ENCODE measurements at regions not wholly inside any gene's neighbourhood (a gene's known extent, or its start where the extent isn't known, plus 50 kb on each side); places are given as distances from the start of the nearest gene placed in this dataset.

DNA sequence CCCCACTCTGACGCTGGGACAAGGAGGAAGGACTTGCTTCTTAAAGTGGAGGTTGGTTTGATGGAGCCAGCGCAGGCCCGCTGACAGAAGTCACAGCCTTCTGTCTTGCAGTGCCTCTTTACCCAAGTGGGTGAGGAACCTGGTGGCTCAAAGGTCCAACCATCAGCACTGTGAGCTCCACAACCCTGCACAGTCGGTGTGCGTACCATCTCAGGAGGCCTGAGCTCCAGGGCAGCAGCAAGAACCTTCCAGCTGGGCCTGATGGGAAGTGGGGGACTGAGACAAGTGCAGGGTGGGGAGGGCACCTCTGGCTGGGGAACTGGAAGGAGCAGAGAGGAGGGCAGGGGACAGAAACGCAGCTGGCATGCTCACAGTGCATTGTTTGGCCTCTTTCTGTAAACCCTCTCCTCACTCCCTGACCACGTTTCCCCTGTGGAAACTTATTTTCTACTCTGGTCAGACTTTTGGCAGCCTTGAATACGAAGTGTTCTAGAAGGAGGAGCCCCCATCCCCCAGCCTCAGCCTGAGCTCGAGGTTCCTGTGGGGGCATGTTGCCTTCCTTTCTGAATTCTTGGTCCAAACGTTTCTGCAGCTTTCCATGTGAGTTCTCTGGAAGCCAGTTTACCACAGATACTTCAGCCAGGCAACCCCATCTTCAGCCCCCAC lies 178.5 kb upstream of the PITX1 start:
- in situ Hi-C loops (cut with HindIII; ENCODE audit: low pct_unique_long_range_greater_than_20kb, low sequenced_read_pairs): no loop called here
- DNase-seq (ENCODE audit: low read depth): no peak

DNA sequence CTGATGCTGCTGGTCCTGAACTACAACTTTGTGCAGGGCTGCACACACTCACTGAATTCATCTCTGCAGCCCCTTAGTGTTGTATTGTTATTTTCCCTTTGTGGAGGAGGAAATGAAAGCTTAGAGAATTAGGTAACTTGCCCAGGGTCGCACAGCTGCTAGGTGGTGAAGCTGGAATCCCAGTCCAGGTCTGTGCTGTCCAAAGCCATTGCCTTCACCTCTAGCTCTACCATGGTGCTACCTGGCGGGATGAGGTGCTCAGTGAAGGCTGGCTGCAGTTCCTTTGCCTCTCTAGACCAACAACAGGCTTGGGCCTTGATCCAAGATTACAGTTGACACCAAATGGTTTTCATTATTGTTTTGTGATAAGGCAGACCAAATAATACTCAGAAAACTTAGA lies 177.8 kb upstream of the PITX1 start:
- in situ Hi-C loops (cut with HindIII; ENCODE audit: low pct_unique_long_range_greater_than_20kb, low sequenced_read_pairs): no loop called here
- DNase-seq (ENCODE audit: low read depth): no peak

DNA sequence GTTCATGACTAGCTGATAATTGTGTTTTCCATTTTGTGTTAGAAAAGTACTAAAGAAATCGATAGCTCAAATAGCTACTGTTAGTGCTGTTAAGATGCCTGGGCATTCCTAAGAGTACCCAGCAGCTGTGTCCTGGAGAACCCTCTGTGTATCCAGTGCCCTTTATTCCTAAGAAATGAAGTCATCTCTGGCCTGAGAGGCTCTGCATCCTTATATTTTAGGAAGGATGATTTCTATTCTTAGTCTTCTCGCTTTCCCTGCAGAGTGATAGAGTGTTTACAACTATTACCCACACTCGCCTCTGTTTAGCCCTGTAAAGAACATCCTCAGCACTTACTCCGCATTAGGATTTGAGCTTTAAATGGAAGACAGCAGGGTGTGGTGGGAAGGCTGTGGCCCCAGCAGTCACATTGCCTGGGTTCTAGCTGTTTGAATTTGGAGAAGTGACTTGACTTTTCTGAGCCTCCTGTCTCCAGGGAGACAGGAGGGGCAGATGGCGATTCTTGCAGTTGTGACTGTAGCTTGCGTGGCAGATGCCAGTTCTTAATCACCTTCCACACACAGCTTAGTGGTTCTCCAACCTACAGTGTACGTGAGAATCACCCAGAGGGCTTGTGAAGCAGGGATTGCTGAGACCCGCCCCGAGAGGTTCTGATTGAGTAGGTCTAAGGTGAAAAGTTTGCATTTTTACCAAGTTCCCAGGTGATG lies 177.2 kb upstream of the PITX1 start:
- DNase-seq (ENCODE audit: low read depth): no peak
- in situ Hi-C loops (cut with HindIII; ENCODE audit: low pct_unique_long_range_greater_than_20kb, low sequenced_read_pairs): no loop called here

- DNase-seq (ENCODE audit: low read depth): no peak
- in situ Hi-C loops (cut with HindIII; ENCODE audit: low pct_unique_long_range_greater_than_20kb, low sequenced_read_pairs): no loop called here
Observed at GRCh38 chr5:135210286-135211055, 176.4 kb upstream of the PITX1 start.

GRCh38 chr5:135208903-135209721 lies 175.1 kb upstream of the PITX1 start:
- in situ Hi-C loops (cut with HindIII; ENCODE audit: low pct_unique_long_range_greater_than_20kb, low sequenced_read_pairs): no loop called here
- DNase-seq (ENCODE audit: low read depth): peak; percentile 30

DNA sequence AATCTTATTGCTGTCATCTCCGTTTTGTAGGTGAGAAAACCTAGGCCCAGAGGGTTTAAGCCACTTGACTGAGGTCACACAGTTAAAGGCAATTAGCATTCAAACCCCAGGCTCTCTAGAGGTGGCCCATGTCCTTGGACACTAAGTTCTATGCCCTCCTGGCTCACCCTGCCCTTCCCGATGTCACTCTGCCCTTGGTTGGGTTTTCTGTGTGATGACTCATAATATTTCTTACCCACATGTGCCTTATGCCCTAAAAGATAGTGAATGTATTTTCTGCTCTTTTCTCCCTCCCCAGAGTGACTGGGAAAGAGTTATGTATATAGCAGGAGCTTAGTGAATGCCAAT lies 174.5 kb upstream of the PITX1 start:
- in situ Hi-C loops (cut with HindIII; ENCODE audit: low pct_unique_long_range_greater_than_20kb, low sequenced_read_pairs): no loop called here
- DNase-seq (ENCODE audit: low read depth): no peak

- no peak for DNase-seq (ENCODE audit: low read depth)
- in situ Hi-C loops (cut with HindIII; ENCODE audit: low pct_unique_long_range_greater_than_20kb, low sequenced_read_pairs): no loop called here
Observed at GRCh38 chr5:135207866-135208265, 173.8 kb upstream of the PITX1 start.

DNA sequence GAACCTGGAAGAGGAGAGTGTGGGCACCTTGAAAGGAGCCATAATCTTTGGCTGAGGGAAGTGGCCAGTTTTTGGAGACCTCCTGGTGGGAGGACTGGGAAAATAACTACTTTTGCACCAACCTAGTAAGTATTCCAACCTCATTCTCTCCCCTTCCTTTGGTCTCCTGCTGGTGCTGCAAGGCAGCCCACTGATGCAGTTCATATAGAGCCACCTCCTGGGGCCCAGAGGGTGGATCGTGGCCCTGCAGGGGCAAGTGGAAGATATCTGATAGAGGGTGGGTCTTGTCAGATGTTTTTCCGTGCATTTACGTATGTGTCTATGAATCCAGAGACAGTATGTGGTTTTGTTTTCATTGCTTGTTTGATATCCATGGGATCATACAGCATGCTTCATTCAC lies 172.8 kb upstream of the PITX1 start:
- DNase-seq (ENCODE audit: low read depth): no peak
- in situ Hi-C loops (cut with HindIII; ENCODE audit: low pct_unique_long_range_greater_than_20kb, low sequenced_read_pairs): no loop called here

GRCh38 chr5:135205632-135206349 lies 171.8 kb upstream of the PITX1 start:
- no peak for DNase-seq (ENCODE audit: low read depth)
- in situ Hi-C loops (cut with HindIII; ENCODE audit: low pct_unique_long_range_greater_than_20kb, low sequenced_read_pairs): no loop called here

DNA sequence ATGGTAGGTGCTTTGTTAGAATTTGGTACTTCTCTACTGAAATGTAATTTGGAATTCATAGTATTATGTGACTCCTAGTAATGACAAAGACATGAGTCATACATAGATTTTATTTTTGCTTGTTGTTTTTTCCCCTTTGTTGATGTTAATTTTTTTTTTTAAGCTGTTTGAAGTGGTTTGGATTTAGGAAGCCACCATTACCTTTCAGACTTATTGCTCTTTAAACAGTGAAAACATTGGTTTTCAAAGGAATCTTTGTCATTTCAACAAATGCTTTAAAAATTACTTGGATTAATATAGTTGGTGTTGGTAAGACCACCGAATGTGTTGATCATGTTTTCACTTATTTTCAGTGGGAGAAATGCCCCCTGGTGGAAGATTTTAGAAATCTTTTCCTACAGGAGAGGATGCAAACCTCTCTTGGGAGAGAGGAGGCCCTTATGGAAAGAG lies 170.1 kb upstream of the PITX1 start:
- no peak for DNase-seq (ENCODE audit: low read depth)
- in situ Hi-C loops (cut with HindIII; ENCODE audit: low pct_unique_long_range_greater_than_20kb, low sequenced_read_pairs): no loop called here

DNA sequence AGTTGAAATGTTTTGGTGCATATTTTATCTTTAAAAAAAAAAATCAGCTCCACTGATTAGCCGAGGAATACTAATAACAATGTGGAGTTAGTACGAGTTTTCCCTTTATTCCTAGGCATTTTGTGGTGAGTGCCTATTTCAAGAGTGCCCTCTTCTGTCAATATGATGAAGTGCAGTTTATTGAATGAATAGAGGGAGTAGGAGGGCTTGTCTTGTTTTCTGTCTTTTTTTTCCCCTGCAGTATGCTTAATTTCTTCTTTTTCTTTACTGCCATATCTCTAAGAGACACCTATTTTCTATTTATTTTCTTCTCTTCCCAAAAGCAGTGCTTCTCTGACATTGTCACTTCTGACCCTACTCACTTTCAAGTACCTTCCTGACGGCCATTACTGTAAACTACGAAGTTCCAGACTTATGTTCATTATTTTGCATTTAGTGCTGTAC lies 169.6 kb upstream of the PITX1 start:
- peak; percentile 17 for DNase-seq (ENCODE audit: low read depth)
- in situ Hi-C loops (cut with HindIII; ENCODE audit: low pct_unique_long_range_greater_than_20kb, low sequenced_read_pairs): no loop called here

GRCh38 chr5:135203019-135203418 lies 169.0 kb upstream of the PITX1 start:
- in situ Hi-C loops (cut with HindIII; ENCODE audit: low pct_unique_long_range_greater_than_20kb, low sequenced_read_pairs): no loop called here
- no peak for DNase-seq (ENCODE audit: low read depth)

- in situ Hi-C loops (cut with HindIII; ENCODE audit: low pct_unique_long_range_greater_than_20kb, low sequenced_read_pairs): no loop called here
- DNase-seq (ENCODE audit: low read depth): no peak
Observed at GRCh38 chr5:135199919-135200318, 165.9 kb upstream of the PITX1 start.

- in situ Hi-C loops (cut with HindIII; ENCODE audit: low pct_unique_long_range_greater_than_20kb, low sequenced_read_pairs): no loop called here
- DNase-seq (ENCODE audit: low read depth): no peak
Observed at GRCh38 chr5:135196483-135196882, 162.5 kb upstream of the PITX1 start.

DNA sequence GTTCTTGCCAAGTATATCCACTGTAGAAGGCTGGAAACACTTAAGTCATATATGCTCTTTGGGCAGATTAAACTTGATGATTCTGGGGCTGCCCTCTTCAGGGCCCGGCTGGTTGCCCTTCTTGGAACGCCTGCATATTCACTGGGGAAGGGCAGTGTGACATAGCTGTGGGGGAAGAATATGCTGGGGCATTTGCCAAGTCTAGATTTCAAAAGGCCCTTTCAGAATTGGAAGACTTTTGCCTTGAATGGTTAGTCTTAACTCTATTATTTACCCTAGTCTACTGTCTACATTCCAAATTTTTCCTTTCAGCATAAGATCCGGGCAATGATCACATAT lies 161.2 kb upstream of the PITX1 start:
- in situ Hi-C loops (cut with HindIII; ENCODE audit: low pct_unique_long_range_greater_than_20kb, low sequenced_read_pairs): no loop called here
- DNase-seq (ENCODE audit: low read depth): no peak

DNA sequence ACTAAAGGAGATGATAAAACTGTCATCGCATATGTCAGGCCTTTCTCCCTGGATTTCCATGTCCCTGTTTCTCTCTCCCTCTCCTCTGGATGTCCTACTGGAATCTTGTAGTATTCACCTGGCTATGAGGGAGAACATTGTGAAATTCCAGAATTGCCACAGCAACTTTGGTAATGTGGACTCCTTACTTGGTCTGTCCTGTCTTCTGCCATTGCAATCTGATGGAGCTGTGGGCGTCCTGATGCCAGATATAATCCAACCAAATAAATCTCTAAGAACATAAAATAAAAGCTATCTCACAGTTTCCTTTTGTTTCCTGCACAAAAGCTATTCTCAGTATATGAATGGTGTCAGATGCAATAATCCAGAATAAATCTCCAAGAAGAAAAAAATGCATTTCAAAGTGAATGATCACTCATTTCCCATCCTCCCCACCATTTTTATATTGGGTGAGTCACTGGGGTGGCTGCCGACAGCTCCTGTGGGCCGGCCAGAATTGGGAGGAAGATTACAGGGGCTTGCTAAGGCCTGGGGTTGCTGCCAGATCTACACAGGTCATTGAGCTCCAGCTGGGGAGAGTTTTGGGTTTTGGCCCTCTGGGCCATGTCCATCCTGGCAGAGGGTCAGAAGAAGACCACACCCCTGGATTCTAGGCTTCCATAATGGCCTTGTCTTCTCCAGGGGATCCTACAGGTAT lies 160.7 kb upstream of the PITX1 start:
- in situ Hi-C loops (cut with HindIII; ENCODE audit: low pct_unique_long_range_greater_than_20kb, low sequenced_read_pairs): no loop called here
- DNase-seq (ENCODE audit: low read depth): no peak

DNA sequence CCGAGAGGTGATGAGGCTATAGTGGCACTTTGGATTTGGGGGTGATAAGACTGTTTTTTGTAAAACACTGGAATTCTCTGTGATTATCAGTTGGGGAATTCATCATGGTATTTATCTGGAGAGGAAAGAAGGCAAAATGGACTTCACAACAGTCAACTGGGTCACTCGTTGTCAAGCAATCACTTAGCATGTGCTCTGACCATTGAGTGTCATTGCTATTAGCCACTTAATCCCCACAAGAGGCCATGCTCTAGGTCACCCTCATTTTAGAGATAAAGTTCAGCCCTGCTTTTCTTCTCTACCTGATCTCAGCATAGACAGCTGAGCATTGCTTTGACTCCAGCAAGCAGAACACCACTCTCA lies 160.1 kb upstream of the PITX1 start:
- in situ Hi-C loops (cut with HindIII; ENCODE audit: low pct_unique_long_range_greater_than_20kb, low sequenced_read_pairs): no loop called here

More for the DNA sequence above, 160.1 kb upstream of the PITX1 start:
- no peak for DNase-seq (ENCODE audit: low read depth)
